ENCODE measurements at regions not wholly inside any gene's neighbourhood (a gene's known extent, or its start where the extent isn't known, plus 50 kb on each side); places are given as distances from the start of the nearest gene placed in this dataset.

DNA sequence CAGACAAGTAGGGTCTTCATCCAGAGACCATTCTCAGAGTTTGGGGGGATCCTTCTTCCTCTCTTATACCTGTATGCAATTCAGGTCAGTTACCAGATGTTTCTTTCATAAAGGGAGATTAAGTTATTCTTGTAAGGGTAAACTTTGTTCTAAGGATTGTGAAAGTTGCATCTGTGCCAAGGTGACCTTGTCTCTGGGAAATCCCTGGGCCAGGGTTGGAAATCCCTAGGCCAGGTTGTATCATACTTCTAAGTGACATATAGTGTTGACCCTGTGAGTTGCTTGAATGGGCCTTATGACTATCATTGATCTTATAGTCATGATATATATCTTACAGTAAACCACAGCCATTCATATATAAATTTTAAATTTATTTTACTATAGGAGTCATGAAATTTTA is 436.9 kb downstream of the RMST start:
- no peak for TF ChIP-seq EZH2 (IDR thresholded peaks at IDR 0.05; ENCODE audit: borderline replicate concordance, low read length)
- TF ChIP-seq, protein P1, sequence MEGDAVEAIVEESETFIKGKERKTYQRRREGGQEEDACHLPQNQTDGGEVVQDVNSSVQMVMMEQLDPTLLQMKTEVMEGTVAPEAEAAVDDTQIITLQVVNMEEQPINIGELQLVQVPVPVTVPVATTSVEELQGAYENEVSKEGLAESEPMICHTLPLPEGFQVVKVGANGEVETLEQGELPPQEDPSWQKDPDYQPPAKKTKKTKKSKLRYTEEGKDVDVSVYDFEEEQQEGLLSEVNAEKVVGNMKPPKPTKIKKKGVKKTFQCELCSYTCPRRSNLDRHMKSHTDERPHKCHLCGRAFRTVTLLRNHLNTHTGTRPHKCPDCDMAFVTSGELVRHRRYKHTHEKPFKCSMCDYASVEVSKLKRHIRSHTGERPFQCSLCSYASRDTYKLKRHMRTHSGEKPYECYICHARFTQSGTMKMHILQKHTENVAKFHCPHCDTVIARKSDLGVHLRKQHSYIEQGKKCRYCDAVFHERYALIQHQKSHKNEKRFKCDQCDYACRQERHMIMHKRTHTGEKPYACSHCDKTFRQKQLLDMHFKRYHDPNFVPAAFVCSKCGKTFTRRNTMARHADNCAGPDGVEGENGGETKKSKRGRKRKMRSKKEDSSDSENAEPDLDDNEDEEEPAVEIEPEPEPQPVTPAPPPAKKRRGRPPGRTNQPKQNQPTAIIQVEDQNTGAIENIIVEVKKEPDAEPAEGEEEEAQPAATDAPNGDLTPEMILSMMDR (IDR thresholded peaks at IDR 0.05; ENCODE audit: low read length), result no peak
